Natural killer cell treated with Interleukin-12 subunit alpha and Interleukin-12 subunit beta and Interleukin-15 and Interleukin-18, amount 100 ng/mL, for 72 hours (primary cell): ENCODE measurements at regions not wholly inside any gene's neighbourhood (a gene's known extent, or its start where the extent isn't known, plus 50 kb on each side); places are given as distances from the start of the nearest gene placed in this dataset.
"Not testable (repeated sequence)": the region's sequence is repeated elsewhere in the genome, so short reads cannot be mapped to it uniquely, and the experiment has no call there.

Experiments
- ATAC-seq, 2 donors: fragments of 150-1000 bp; cut with Tn5 transposase in 1 of 2; sonication (Bioruptor Pico), chemical (Tn5 transposase) in 1 of 2; 2 replicates each; pipeline ENCODE4 v1.10.0; 2021
- DNase-seq: peaks from one replicate; pipeline ENCODE4 v3.0.0; 2022; ENCODE audit warnings: low spot score
- H3K27ac Mint-ChIP-seq, 2 donors: 1 replicate in 1 of 2; 2 replicates in 1 of 2; pipeline ENCODE4 v1.8.0; 2022; ENCODE audit warnings: mixed read lengths in 2 of 2, mild to moderate bottlenecking in 1 of 2, moderate library complexity in 1 of 2
- H3K27me3 Mint-ChIP-seq, 2 donors: 1 replicate in 1 of 2; 2 replicates in 1 of 2; pipeline ENCODE4 v1.8.0; 2022; ENCODE audit warnings: mixed read lengths in 2 of 2
- H3K36me3 Mint-ChIP-seq: one replicate; pipeline ENCODE4 v1.8.0; 2022; ENCODE audit warnings: mixed read lengths
- H3K4me1 Mint-ChIP-seq, 2 donors: 1 replicate in 1 of 2; 2 replicates in 1 of 2; pipeline ENCODE4 v1.8.0; 2022; ENCODE audit warnings: low read depth in 2 of 2, mixed read lengths in 2 of 2, mild to moderate bottlenecking in 1 of 2
- H3K4me3 Mint-ChIP-seq: one replicate; pipeline ENCODE4 v1.8.0; 2022; ENCODE audit warnings: mixed read lengths
- H3K9me3 Mint-ChIP-seq: 2 replicates; pipeline ENCODE4 v1.8.0; 2022; ENCODE audit warnings: mixed read lengths

- not testable (repeated sequence) for H3K9me3 Mint-ChIP-seq, H3K4me1 Mint-ChIP-seq, H3K36me3 Mint-ChIP-seq, DNase-seq, ATAC-seq, H3K27me3 Mint-ChIP-seq, H3K4me3 Mint-ChIP-seq, H3K27ac Mint-ChIP-seq
These were observed 143.3 kb downstream of the TMEM121 start for GRCh38 chr14:105669646-105670045.

DNA sequence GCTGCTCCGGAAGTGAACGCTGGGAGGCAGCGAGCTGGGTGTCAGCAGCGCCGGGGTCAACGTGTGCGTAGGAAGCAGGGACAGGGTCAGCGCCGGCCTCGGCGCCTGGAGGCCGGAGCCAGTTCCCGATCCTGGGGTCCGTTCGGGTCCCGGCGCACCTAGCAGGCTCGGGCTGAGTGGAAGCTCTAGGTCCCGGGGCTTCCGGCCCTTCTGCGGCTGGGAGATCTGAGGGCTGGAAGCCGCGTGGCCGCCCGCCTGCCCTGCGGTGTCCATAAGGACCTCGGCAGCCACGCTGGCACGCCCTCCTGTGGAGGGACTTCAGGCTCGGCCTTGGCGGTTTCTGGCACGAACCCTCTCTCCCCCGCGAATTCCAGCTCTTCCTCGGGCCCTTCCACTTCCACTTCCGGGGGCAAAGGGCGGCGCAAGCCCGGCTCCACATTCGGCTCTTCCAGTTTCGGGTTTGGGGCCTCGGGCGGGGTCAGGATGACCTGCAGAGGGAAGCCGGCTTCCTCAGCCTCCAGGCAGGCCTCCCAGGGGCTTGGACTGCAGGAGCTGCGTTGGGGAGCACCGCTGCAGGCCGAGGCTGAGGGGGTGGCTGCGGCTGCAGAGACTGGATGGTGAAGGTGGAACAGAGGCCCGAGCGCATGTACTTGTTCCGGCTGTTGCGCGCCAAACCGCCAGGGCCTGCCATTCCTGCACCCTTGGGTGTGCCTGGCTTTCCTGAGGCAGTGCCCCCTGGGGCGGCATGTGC is 146.2 kb downstream of the TMEM121 start:
- peak in 1 of 2 donors; percentile 29 for ATAC-seq
- not testable (repeated sequence) for H3K9me3 Mint-ChIP-seq, DNase-seq, H3K27ac Mint-ChIP-seq, H3K4me3 Mint-ChIP-seq, H3K27me3 Mint-ChIP-seq, H3K4me1 Mint-ChIP-seq, H3K36me3 Mint-ChIP-seq

DNA sequence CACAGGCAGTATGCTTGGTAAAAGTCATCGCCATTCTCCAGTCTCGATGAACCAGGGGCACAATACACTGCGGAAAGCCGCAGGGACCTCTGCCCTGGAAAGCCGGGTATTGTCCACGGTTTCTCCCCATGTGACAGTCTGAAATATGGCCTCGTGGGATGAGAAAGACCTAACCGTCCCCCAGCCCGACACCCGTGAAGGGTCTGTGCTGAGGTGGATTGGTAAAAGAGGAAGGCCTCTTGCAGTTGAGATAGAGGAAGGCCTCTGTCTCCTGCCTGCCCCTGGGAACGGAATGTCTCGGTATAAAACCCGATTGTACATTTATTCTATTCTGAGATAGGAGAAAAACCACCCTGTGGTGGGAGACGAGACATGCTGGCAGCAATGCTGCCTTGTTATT is 149.1 kb downstream of the TMEM121 start:
- H3K27me3 Mint-ChIP-seq, DNase-seq, ATAC-seq, H3K4me1 Mint-ChIP-seq, H3K9me3 Mint-ChIP-seq, H3K36me3 Mint-ChIP-seq, H3K27ac Mint-ChIP-seq, H3K4me3 Mint-ChIP-seq: not testable (repeated sequence)

GRCh38 chr14:105675905-105676670 is 149.7 kb downstream of the TMEM121 start:
- not testable (repeated sequence) for H3K27me3 Mint-ChIP-seq, DNase-seq, H3K9me3 Mint-ChIP-seq, ATAC-seq, H3K4me3 Mint-ChIP-seq, H3K36me3 Mint-ChIP-seq, H3K27ac Mint-ChIP-seq, H3K4me1 Mint-ChIP-seq

DNA sequence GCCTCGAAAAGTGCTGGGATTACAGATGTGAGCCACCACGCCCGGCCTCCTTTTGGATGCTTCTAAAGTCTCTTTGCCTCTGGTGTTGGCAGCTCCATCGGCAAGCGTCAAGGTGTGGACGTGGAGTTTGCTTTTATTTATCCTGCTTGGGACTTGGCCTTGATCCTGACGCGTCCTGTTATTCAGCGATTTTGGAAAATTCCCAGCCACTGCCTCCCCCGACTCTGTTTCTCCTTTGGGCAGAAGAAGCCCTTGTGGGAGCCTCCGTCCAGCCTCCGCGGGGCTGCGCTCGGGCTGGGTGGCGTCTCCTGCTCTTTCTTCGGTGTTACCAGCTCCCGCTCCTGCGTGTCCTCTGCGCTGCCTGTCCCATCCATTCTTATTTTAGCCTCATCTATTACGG is 151.7 kb downstream of the TMEM121 start:
- not testable (repeated sequence) for DNase-seq, H3K27ac Mint-ChIP-seq, H3K9me3 Mint-ChIP-seq, H3K4me1 Mint-ChIP-seq, H3K36me3 Mint-ChIP-seq, H3K4me3 Mint-ChIP-seq, H3K27me3 Mint-ChIP-seq, ATAC-seq

DNA sequence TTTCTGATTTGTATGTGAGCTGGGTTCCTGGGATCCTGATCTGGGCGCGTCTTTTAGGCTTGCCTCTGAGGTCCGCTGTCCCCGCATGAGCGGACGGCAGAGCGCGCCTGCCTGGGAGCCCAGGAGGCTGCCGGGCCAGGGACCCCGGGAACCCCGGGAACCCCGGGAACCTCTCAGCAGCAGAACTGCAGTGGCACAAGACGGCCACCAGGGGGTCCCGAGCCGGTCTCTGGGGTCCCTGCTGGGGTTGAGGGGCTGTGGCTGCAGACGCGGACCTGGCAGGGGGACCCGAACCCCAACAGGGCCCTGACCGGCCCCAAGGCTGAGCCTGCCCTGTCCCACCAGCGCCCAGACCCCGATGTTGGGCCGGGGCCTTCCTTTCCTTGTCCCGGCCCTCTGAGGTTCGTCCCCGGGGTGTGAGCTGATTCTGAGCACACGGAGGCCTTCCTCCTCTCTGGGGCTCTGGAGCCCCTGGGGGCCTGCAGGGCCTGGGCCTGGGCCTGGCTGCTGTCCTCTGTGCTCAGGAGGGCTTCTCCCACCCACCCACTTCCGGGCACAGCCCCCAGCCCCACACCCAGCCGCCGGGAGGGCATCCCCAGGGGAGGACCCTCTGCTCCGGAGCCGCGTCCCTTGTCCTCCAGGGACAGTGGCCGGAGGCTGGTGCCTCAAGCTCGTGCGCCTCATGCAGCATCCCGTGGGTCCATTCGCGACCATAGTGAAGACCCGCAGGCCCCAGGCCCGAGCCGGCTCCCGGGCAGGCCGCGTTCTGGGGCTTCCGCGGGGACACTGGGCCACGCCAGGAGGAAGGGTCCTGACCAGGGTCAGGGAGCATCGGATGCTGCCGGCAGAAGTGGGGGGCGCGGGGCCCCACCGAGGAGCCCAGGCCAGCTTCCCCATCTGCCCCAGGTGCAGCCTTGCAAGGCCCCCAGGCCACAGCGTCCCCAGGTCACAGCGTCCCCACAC is 152.9 kb downstream of the TMEM121 start:
- H3K27ac Mint-ChIP-seq, H3K36me3 Mint-ChIP-seq, H3K4me3 Mint-ChIP-seq, H3K9me3 Mint-ChIP-seq, DNase-seq, H3K4me1 Mint-ChIP-seq, H3K27me3 Mint-ChIP-seq: not testable (repeated sequence)
- ATAC-seq = peak in 1 of 2 donors; percentile 46

DNA sequence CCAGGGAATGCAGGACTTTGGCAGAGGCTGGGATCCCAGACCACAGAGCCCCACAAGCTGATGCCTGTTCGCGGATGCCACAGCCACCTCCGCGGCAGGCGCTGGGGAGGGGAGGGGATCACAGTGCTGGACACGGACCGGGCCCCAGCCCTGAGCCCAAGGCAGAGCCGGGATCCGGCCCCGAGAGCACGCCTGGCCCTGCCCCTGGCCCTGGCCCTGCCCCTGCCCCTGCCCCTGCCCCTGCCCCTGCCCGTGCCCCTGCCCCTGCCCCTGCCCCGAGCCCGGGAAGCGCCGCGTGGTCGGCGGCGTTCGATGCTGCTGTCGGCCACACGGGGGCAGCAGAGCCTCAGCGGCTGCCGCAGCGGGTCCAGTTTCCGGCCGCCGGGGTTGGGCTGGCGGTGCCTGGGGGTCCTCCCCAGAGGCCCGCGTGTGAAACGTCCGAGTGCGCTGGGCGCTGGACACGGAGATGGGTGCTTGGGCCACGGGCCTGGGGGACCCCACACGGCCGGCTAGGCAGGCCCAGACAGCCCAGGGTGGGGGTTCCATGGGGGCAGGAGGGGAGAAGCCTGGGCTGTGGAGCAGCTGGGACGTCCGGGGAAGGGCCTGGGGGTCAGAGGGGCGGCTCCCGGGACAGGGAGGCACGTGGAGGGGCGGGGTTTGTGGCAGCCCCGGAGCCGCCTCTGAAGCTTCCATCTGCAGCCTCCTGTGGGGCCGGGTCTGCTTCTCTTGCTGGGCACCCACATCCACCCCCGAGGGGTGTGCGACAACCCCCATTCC is 153.8 kb downstream of the TMEM121 start:
- not testable (repeated sequence) for H3K4me1 Mint-ChIP-seq, H3K27ac Mint-ChIP-seq, DNase-seq, H3K36me3 Mint-ChIP-seq, H3K9me3 Mint-ChIP-seq, H3K27me3 Mint-ChIP-seq, H3K4me3 Mint-ChIP-seq
- peak; percentile 69 to 81 for ATAC-seq

GRCh38 chr14:105680736-105681098 is 154.3 kb downstream of the TMEM121 start:
- not testable (repeated sequence) for H3K9me3 Mint-ChIP-seq, H3K27me3 Mint-ChIP-seq, H3K4me3 Mint-ChIP-seq, DNase-seq, H3K36me3 Mint-ChIP-seq, H3K4me1 Mint-ChIP-seq, H3K27ac Mint-ChIP-seq
- peak in 1 of 2 donors; percentile 2 for ATAC-seq

DNA sequence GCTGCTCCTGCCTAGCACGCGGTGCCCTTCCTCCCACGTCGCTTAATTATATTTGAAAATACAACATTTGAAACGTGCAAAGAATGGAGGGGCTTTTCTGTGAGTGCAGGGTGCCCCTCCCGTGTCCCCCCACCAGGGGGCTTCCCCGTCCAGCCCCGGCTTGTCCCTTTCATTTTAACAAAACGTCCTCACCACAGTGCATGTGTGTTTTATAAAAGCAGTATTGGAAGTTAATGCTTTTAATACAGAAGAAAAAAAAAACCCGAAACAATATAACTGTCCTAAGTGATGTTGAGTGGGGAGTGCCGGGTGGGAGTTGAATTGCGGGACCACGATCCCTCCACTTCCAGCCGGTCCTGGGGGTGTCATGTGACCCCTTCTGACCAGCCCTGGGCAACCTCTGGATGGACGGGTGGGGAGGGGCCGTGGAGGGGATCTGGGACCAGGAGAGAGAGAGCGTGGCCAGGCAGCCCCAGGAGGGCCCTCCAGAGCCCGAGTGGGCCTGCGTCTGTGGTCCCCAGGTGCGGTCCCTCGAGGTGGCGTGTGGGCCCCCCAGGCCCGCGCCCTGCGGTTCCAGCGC is 155.3 kb downstream of the TMEM121 start:
- H3K4me1 Mint-ChIP-seq, ATAC-seq, H3K4me3 Mint-ChIP-seq, H3K27me3 Mint-ChIP-seq, H3K9me3 Mint-ChIP-seq, H3K27ac Mint-ChIP-seq, DNase-seq, H3K36me3 Mint-ChIP-seq: not testable (repeated sequence)

GRCh38 chr14:105682442-105682841 is 156.1 kb downstream of the TMEM121 start:
- not testable (repeated sequence) for H3K4me3 Mint-ChIP-seq, H3K27ac Mint-ChIP-seq, H3K36me3 Mint-ChIP-seq, ATAC-seq, H3K27me3 Mint-ChIP-seq, DNase-seq, H3K9me3 Mint-ChIP-seq, H3K4me1 Mint-ChIP-seq

GRCh38 chr14:105682956-105683570 is 156.7 kb downstream of the TMEM121 start:
- Mint-ChIP-seq H3K27me3 (peaks cover 0 to 3% of the 10 kb centered on the region in 2 donors), H3K36me3 (no peaks in the 10 kb centered on the region), H3K27ac (no peak overlapping the region), H3K4me1 (peaks cover 2 to 6% of the 10 kb centered on the region in 2 donors), H3K9me3 (no peaks in the 10 kb centered on the region), H3K4me3 (no peak overlapping the region)
- ATAC-seq = no peak
- DNase-seq = no peak

- not testable (repeated sequence) for DNase-seq, H3K9me3 Mint-ChIP-seq, ATAC-seq
These were observed 157.7 kb downstream of the TMEM121 start for GRCh38 chr14:105684056-105684455.

GRCh38 chr14:105684597-105684996 is 158.2 kb downstream of the TMEM121 start:
- not testable (repeated sequence) for H3K36me3 Mint-ChIP-seq, H3K9me3 Mint-ChIP-seq, H3K27ac Mint-ChIP-seq, H3K27me3 Mint-ChIP-seq, H3K4me1 Mint-ChIP-seq, H3K4me3 Mint-ChIP-seq, ATAC-seq, DNase-seq

More at GRCh38 chr14:105684056-105684455, 157.7 kb downstream of the TMEM121 start:
- H3K4me3 Mint-ChIP-seq, H3K27me3 Mint-ChIP-seq, H3K4me1 Mint-ChIP-seq, H3K27ac Mint-ChIP-seq, H3K36me3 Mint-ChIP-seq: not testable (repeated sequence)
